GM21723 (cell line): ENCODE measurements at regions not wholly inside any gene's neighbourhood (a gene's known extent, or its start where the extent isn't known, plus 50 kb on each side); places are given as distances from the start of the nearest gene placed in this dataset.

Experiments
- ATAC-seq: cut with Tn5 transposase; IDR thresholded peaks from one replicate; pipeline ENCODE4 v1.9.1; 2021; ENCODE audit warnings: mild to moderate bottlenecking, moderate library complexity; ENCODE audit not compliant: unreplicated experiment

DNA sequence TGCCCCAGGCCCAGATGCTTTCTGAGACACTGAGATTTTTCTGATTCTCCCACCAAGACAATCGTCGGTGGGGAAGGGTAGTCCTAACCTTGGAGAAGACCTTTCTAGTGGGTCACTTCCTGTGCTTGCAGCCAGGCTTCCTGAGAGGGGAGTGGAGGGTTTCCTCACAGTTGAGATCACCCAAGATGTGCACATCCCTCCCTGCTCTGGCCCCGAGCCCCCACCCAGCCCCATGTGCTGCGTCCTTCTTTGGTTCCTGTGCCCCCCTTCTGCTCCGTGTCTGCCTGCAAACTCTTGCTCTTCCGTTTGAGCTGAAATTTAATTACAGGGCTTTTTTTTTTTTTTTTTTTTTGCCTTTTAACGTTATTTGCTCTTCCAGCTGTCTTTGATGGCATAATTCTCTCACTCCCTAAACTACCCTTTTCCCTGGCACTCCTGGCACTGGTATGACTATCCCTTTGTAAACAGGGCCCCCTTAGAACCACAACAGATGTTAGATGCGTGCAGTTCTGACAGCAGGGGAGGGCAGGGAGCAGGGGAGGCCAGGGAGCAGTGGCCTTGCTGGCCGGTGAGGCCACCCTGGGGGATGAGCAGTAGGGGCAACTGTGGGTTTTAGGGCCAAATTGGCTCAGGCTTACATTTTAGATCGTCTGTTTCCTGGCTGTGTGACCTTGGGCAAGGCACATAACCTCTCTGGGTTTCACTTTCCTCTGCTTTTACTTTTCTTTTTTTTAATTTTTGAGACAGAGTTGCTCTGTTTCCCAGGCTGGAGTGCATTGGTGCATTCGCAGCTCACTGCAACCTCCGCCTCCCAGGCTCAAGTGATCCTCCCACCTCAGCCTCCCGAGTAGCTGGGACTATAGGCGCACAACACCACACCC lies 144.5 kb downstream of the PHETA1 start:
- no peak for ATAC-seq

GRCh38 chr12:111222523-111222922 lies 146.4 kb downstream of the PHETA1 start:
- ATAC-seq: no peak

GRCh38 chr12:111222027-111222414 lies 146.9 kb downstream of the PHETA1 start:
- ATAC-seq: no peak

DNA sequence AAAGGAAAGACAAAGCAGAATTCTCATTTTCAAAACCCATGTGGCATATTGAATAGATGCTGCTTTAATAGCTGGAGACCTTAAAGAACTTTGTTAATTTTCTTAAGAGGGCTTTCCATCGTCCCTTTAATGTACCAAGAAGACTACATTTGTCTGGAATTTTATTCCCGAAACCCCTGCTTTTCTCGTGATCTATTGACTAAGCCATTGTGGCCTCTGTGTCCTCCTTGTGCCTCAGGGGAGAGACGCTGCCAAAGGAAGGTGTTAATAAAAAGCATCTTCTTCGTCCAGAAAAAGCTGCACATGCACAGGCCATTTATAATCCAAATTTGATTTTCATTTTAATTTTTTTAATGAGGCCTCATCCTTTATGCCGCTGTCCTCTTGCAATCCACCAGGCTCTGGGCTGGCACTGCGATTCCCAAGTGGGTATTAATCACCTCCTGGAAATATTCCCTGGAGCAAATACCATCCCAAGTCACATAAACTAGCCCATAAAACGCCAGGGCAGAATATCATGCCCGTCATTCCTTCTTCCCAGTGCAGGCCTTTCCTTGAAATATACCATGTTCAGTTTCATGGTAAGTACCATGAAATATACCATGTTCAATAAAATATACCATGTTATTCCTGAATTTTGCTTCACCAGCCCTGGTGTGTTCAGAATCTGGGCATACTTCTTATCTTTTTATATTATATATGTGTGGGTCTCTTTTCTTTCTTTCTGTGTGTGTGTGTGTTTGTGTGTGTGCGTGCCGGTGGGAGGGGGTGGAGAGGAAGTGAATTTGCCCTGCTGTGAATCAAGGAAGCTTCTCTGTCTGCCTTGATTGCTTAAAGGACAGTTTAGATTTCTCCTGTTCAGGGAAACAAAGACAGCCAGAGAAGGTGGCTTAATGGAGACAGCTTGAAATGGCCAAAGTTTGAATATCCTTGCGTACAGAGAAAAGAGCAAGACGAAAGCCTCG lies 147.6 kb downstream of the PHETA1 start:
- no peak for ATAC-seq

DNA sequence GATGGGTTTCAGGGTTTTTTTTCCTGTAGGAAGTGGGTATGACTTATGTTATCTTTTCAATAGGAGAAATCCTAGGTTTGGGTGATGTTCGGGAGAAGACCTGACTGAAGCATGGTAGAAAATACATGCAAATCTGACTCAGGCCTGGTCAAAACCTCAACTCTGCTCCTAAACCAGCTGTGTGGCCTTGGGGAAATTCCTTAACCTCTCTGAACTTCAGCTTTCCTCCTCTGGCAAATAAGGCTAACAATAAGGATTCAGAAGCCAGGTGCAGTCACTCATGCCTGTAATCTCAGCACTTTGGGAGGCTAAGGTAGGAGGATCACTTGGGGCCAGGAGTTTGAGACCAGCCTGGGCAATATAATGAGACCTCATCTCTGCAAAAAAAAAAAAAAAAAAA lies 148.5 kb downstream of the PHETA1 start:
- no peak for ATAC-seq

DNA sequence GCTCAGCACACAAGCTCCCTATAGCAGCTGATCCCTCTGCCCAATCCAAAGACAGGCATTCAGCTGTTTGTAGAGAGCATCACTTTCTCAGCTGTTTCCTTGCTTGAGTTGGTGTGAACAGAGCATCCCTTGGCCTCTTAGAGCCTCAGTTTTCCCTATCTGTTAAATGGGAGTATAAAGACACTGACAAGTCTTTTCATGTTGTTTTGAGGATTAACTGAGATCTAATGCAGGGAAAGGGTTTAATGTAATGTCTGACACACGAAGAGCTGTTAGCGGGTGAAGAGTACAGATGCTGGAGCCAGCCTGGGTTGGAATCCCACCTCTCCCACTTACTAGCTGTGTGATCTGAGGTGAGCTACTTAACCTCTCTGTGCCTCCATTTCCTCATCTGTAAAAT lies 149.5 kb downstream of the PHETA1 start:
- ATAC-seq: no peak

DNA sequence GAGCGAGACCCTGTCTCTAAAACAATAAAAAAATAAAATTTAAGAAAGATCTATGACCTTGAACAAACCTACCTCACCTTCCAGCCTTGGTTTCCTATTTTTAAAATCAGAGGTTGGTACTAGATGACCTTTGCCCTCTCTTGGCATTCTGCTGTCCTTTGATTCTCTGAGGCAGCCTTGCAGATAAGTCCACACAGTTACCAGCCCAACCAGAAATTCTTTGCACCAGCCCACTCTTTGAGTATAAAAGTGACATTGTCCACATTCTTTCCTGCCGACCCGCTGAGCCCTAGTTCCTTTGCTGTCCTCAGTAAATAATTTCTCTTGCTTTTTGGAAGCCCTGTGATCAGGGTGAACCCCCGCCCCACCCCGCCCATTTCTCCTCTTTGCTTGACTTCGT lies 150.4 kb downstream of the PHETA1 start:
- no peak for ATAC-seq

DNA sequence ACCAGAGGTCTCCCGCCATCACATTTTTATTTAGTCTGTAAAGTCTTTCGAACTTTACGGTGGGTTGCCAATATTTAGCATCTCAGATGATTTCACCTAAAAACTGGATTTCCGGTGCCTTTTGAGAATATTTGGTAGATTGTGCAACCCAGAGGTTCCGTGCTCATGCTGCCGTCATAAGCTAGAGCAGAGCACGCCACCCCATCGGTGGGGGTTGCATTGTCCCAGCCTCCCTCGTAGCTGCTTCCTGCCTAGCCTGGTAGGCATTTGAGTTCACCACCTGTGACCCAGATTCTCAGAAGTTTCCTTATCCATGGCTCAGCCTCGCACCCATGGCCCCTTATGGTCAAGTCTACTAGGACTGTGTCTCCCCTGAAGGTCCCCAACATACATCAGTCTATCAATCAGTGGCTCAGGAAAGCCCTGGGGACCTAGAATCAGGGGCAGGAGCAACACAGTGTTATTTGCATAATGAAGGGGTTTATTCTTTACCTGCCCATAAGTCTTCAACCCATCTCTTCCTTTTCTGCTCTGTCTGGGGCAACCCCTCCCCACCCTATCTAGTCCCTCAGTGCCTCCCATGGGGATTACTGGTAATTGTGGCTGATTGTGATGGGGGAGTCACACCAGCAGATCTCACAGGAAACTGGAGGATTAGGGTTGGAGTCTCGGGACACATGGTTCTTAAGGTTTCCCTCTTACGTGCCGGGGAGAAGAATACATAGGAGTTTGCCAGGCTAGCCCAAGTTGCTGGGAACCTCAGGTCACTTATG lies 152.3 kb downstream of the PHETA1 start:
- ATAC-seq: no peak

- no peak for ATAC-seq
Observed at GRCh38 chr12:111215881-111216280, 153.0 kb downstream of the PHETA1 start.

- ATAC-seq: no peak
Observed at GRCh38 chr12:111214401-111214800, 154.5 kb downstream of the PHETA1 start.

- ATAC-seq: no peak
Observed at GRCh38 chr12:111213561-111213960, 155.3 kb downstream of the PHETA1 start.

DNA sequence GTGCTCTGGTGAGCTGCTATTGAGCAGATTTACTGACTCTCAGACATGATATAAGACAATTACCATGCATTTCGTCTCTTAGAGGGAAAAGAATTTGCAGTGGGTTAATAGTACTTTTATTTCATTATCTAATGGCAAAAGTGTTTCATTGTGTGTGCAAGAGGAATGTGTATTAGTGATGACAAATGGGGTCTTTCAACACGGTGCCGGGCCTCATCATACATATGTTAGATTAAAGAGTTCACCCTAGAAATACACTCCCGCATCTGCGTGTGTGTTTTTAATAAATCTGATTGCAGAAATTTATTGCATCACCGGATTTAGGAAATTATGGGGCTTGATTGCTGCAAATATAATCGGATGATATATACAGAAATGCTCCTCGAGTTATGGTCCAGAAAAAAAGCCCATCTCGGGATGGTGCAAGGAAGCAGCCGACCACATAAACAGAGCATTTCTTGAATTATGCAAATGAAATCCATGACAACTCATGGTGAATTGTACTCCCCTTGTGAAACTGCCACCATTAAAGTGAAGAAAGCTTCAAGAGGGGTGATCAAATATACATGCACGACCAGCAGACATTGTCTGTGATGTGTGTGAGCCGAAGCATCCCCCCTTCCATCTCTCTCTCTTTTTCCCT lies 156.0 kb downstream of the PHETA1 start:
- no peak for ATAC-seq

- no peak for ATAC-seq
Observed at GRCh38 chr12:111211910-111212757, 156.8 kb downstream of the PHETA1 start.

- ATAC-seq: no peak
Observed at GRCh38 chr12:111209811-111210210, 159.1 kb downstream of the PHETA1 start.

GRCh38 chr12:111207761-111208160 lies 161.1 kb downstream of the PHETA1 start:
- no peak for ATAC-seq

- ATAC-seq: no peak
Observed at GRCh38 chr12:111204788-111205241, 164.1 kb downstream of the PHETA1 start.

GRCh38 chr12:111203969-111204368 lies 164.9 kb downstream of the PHETA1 start:
- no peak for ATAC-seq

DNA sequence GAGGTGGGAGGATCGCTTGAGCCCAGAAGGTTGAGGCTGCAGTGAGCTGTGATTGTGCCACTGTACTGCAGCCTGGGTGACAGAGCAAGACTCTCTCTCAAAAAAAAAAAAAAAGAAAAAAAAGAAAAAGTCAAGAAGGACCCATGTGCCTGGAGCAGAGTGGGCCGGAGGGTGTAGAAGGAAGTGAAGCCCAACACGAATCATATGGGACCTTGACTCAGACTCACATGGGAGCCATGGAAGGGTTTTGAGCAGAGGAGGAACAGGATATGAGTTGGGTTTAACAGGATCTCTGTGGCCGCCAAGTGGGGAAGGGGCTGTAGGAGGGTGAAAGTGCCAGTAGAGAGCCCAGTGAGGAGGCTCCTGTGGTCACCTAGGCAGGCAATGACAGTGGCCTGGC lies 165.4 kb downstream of the PHETA1 start:
- ATAC-seq: no peak

- no peak for ATAC-seq
Observed at GRCh38 chr12:111202237-111202915, 166.5 kb downstream of the PHETA1 start.
